ENCODE measurements at regions not wholly inside any gene's neighbourhood (a gene's known extent, or its start where the extent isn't known, plus 50 kb on each side); places are given as distances from the start of the nearest gene placed in this dataset.

GRCh38 chr9:79377339-79377855 lies 194.4 kb upstream of the TLE4 start:
- DNase-seq: no peak

- DNase-seq: no peak
These were observed 193.7 kb upstream of the TLE4 start for GRCh38 chr9:79378107-79378506.

GRCh38 chr9:79382044-79382443 lies 189.7 kb upstream of the TLE4 start:
- no peak for DNase-seq

- DNase-seq: no peak
These were observed 189.3 kb upstream of the TLE4 start for GRCh38 chr9:79382458-79382857.

GRCh38 chr9:79383096-79383495 lies 188.7 kb upstream of the TLE4 start:
- no peak for DNase-seq

- no peak for DNase-seq
These were observed 187.7 kb upstream of the TLE4 start for GRCh38 chr9:79384091-79384490.

GRCh38 chr9:79384501-79384900 lies 187.3 kb upstream of the TLE4 start:
- DNase-seq: no peak

GRCh38 chr9:79387101-79387835 lies 184.5 kb upstream of the TLE4 start:
- no peak for DNase-seq

GRCh38 chr9:79390077-79390698 lies 181.6 kb upstream of the TLE4 start:
- no peak for DNase-seq

GRCh38 chr9:79390781-79391770 lies 180.7 kb upstream of the TLE4 start:
- no peak for DNase-seq

- DNase-seq: no peak
These were observed 176.5 kb upstream of the TLE4 start for GRCh38 chr9:79395228-79395627.

GRCh38 chr9:79395755-79396154 lies 176.0 kb upstream of the TLE4 start:
- DNase-seq: no peak

- no peak for DNase-seq
These were observed 175.6 kb upstream of the TLE4 start for GRCh38 chr9:79396168-79396567.

- DNase-seq: no peak
These were observed 168.3 kb upstream of the TLE4 start for GRCh38 chr9:79403495-79403894.

- no peak for DNase-seq
These were observed 163.6 kb upstream of the TLE4 start for GRCh38 chr9:79408200-79408599.

GRCh38 chr9:79408617-79409016 lies 163.1 kb upstream of the TLE4 start:
- no peak for DNase-seq

GRCh38 chr9:79409182-79409823 lies 162.5 kb upstream of the TLE4 start:
- no peak for DNase-seq

- no peak for DNase-seq
These were observed 145.9 kb upstream of the TLE4 start for GRCh38 chr9:79425840-79426239.

- DNase-seq: no peak
These were observed 143.3 kb upstream of the TLE4 start for GRCh38 chr9:79428422-79428821.

GRCh38 chr9:79430619-79431018 lies 141.1 kb upstream of the TLE4 start:
- no peak for DNase-seq

GRCh38 chr9:79431019-79431679 lies 140.6 kb upstream of the TLE4 start:
- DNase-seq: no peak

GRCh38 chr9:79432485-79432884 lies 139.3 kb upstream of the TLE4 start:
- no peak for DNase-seq
